Non-pigmented ciliary epithelial cell (primary cell): ENCODE measurements at regions not wholly inside any gene's neighbourhood (a gene's known extent, or its start where the extent isn't known, plus 50 kb on each side); places are given as distances from the start of the nearest gene placed in this dataset.
"Not testable (repeated sequence)": the region's sequence is repeated elsewhere in the genome, so short reads cannot be mapped to it uniquely, and the experiment has no call there.

ENCODE experiments used
- DNase-seq: peaks from one replicate; pipeline ENCODE4 v3.0.0-alpha.2; 2010; ENCODE audit warnings: low read depth

DNA sequence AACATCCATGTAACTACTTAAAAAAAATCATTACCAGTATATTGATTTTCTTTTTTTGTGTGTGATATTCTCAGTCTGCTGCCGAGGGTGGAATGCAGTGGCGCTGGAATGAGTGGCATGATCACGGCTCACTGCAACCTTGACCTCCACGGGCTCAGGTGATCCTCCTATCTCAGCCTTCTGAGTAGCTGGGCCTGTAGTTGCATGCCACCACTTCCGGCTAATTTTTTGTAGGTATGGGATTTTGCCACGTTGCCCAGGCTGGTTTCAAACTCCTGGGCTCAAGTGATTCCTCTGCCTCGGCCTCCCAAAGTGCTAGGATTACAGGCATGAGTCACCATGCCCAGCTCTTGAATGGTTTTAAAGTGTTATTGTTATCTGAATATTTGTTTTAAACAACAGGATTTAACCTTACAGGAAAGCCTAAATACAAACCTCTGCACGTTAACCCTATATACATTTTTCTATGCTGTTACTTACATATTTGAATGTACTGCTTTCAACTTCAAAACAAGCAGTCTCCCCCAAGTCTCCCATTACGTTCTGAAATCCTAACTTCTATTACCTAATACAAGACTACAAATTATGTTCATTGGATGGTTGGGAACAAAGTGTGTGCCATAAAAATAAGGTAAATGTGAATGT, 61.7 kb downstream of the KPNA2 start:
- no peak for DNase-seq

DNA sequence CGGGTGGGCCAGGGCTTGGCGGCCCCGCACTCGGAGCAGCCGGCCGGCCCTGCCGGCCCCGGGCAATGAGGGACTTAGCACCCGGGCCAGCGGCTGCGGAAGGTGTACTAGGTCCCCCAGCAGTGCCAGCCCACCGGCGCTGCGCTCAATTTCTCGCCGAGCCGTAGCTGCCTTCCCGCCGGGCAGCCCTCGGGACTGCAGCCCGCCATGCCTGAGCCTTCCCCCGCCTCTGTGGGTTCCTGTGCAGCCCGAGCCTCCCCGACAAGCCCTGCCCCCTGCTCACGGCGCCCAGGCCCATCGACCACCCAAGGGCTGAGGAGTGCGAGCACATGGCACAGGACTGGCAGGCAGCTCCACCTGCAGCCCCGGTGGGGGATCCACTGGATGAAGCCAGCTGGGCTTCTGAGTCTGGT, 63.8 kb downstream of the KPNA2 start:
- not testable (repeated sequence) for DNase-seq

DNA sequence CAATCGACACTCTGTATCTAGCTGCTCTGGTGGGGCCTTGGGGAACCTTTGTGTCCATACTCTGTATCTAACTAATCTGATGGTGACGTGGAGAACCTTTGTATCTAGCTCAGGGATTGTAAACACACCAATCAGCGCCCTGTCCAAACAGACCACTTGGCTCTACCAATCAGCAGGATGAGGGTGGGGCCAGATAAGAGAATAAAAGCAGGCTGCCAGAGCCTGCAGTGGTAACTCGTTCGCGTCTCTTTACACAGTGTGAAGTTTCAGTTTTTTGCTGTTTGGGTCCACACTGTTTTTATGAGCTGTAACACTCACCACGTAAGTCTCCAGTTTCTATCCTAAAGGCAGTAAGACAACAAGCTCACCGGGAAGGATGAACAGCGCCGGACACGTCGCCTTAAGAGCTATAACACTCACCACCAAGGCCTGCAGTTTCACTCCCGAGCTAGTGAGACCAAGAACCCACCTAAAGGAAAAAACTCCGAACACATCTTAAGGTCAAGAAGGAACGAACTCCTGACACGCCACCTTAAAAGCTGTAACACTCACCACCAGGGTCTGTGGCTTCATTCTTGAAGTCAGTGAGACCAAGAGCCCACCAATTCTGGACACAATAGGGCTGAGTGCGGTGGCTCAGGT, 64.6 kb downstream of the KPNA2 start:
- no peak for DNase-seq

DNA sequence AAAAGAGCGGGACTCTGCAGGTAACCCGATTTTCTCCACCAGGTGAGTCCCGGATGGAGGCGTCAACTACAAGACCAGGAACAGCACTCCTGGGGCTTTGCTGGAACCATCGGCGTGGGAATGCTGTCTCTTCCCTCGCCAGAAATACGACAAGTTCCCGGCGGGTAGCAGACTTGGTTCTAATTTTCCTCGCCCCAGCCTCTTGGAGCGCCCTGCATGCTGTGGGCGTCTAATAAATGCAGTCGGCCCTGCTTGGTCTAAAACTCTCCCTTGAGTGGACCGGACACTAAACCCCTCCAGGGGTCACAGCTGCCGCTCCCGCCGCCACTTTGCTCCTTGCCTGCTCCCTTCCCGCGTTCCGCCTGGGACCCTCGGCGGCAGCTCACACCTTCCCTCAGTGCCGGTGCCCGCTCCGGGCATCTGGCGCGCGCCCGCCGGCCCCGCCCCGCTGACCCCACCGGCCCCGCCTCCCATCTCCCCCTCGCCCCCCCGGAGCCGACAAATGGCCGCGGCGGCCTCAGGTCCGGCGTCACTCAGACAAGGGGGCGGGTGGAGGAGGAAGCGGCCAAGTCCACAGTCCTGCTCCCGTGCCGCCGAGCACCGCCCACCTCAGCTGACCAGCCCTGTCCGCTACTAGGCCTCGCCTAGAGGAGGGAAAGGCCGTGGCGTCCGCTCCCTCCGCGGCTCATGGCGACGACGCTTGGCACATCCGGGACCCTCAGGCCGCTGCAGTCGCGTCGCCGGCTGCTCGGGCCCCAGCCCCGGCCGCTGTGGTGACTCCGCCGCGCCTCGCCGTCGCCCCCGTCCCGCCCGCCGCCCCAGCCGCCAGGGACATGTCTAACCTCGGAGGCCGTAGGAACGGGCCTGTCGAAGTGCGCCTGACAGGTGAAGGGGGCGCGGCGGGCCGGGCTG, 65.8 kb downstream of the KPNA2 start:
- peak; percentile 41 for DNase-seq

DNA sequence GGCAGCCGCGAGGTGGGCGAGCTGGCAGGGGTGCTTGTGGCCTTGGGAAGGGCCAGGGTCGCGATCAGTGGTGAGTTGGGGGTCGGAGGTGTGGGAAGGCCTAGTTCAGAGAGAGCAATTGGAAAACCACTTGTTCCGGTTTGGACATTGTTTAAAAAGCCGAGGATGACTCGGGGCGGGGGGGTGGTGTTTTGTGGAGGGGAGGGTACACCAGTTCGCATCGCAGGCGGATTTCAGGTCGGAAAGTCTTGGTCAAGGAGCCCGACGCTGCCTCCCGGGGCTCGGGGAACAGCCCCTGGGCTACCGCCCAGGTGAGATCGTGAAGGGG, 66.4 kb downstream of the KPNA2 start:
- no peak for DNase-seq

DNA sequence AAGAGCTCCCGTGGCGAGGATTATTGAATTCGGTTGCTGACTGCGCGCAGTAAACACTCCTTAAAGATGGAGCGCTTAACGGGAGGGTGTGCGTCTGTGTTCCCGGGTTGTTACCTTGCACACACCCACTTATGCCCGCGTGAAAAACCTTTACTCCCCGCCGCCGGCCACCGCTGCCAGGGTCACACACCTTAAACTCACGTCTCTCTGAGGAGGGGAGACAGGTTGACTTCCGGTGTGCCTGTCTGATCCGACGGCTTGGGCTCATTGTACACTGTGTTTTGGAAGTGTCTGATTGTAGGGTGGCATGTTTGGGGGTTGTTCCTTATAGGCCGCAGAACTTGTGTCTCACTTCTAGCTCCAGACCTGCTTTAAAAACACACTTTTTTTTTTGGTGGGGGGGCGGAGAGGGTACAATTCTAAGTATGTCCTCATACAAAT, 66.8 kb downstream of the KPNA2 start:
- DNase-seq, result no peak

DNA sequence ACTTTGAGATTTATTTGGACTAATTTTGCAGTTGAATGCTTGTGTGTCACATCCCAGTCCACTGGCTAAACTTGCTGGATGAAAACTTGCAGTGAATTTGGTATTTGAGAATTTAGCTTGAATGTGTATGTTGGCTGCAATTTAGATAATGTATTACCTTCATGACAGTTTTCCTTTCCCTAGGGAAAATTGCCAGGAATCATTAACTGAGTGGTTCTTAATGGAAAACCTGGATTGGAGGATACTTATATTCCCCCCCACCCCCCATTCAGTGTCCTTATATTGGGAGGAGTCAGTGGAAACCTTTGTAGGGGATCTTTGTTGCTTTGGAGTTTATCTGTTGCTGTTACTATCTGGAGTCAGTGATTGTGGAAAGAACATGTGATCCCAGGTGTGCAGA, 67.6 kb downstream of the KPNA2 start:
- no peak for DNase-seq

DNA sequence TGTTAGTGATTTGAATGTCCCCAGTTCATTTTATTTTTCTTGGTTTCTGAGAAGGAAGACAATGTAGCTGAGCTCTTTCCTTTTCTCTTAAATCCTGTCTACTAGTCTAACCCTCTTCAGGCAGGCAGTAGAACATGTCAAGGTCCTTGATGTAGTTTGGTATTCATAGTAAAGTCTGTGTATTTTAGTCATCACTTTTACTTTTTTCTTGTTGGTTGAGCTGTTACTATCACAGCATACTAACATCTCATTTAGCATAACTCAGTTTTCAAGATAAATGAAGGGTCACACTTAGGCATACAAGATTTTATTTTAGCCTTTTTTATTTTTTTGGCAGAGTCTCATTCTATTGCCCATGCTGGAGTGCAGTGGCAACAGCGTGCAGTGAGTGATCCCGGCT, 70.5 kb downstream of the KPNA2 start:
- DNase-seq, result no peak

DNA sequence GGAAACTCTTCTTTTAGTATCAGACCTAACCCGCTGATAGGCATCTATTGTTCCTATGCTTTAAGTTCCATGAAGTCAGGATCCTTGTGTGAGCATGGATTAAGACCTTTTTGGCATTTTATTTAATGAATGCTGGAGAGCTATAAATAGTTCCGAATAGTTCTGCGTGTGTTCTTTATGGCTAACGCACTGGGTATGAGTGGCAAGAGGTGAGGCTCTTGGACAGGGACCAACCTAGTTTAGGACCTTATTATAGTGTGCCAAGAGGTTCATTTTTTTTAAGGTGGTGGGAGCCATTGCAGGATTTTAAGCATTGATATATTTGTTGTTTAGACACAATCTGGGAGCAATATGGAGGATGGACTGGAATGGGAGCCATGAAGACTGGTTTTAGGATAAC, 71.8 kb downstream of the KPNA2 start:
- no peak for DNase-seq

DNA sequence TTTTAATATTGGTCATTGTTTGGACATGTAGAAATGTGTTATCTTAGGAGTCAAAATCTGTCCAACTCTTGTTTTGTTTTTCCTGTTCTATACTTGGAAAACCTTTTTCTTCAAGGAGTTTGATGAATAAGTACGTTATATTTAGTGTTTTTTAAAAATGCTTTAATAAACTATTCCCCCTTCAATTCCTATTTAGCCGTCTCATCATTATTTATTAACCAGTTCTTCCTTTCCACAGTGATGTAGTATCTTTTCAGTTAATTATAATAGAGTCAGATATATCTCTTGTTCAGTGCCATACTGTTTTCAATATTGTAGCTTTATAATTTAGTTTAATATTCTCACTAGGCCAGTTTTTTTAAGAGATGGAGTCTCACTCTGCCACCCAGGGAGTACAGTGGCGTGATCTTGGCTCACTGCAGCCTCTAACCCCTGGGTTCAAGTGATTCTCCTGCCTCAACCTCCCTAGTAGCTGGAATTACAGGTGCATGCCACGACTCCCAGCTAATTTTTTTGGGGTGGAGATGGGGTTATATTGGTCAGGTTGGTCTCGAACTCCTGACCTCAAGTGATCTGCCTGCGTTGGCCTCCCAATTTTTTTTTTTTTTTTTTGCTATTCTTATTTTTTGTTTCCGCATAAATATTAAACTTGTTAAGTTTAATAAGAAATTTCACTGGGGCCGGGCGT, 72.9 kb downstream of the KPNA2 start:
- no peak for DNase-seq

DNA sequence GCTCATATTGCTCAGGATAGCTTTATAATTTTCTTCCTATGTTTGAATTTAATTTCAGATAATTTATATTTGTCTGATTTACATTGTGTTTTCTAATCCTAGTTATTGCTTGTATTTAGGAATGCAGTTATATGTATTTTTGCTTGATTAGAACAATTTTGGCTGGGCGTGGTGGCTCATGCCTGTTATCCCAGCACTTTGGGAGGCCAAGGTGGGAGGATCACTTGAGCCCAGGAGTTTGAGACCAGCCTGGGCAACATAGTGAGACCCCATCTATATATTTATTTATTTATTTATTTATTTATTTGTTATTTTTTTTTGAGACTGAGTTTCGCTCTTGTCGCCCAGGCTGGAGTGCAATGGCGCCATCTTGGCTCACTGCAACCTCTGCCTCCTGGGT, 73.9 kb downstream of the KPNA2 start:
- not testable (repeated sequence) for DNase-seq

DNA sequence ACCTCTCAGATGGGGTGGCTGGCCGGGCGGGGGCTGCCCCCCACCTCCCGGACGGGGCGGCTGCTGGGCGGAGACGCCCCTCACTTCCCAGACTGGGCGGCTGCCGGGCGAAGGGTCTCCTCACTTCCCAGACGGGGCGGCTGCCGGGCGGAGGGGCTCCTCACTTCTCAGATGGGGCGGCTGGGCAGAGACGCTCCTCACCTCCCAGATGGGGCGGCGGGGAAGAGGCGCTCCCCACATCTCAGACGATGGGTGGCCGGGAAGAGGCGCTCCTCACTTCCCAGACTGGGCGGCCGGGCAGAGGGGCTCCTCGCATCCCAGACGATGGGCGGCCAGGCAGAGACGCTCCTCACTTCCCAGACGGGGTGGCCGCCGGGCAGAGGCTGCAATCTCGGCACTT, 80.7 kb downstream of the KPNA2 start:
- not testable (repeated sequence) for DNase-seq

DNA sequence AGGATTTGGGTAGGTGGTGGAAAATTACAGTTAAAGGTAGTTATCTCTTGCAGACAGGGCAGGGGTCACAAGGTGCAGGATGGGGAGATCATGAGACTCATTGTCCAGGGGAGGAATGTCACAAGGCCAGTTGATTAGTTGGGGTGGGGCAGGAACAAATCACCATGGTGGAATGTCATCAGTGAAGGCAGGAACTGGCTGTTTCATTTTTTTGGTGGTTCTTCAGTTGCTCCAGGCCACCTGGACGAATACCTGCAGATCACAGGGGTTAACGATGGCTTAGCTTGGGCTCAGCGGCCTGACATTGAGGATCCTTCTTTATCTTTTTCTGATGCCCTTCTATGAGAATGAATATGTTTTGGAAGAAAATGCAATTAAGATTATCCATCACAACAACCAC, 87.1 kb downstream of the KPNA2 start:
- no peak for DNase-seq

DNA sequence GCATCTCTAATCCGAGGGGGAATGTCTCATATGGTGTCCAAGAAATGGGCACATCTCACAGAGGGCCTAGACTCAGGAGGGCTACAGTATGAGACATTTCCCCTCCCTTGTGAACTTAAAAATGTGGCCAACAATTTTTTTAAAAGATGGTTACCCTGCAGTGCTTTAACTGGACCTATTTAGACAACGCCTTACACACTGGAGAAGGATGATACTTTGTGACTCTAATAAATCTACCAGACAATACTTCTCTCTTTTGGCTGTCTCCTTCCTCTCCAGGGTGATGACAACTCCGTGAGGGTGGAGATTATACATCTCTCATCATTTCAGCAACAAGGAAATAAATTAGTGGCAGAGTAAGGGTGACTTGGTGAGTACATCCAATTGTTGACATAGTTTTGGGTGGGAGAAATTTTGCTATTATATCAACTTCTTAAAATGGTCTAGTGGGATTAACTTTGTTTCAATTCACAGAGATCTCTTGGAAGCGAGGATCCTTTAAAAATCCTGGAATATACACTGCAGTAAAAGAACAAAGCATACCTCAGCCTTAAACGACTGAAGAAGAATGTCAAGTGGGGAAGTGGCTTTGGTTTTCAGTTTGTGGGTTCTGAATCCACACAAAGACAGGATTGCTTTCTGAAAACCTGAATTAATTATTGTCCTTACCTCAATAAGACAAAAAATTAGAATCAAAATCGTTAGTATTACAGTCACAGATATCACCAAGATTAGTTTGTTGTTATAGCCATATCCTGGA, 89.8 kb downstream of the KPNA2 start:
- no peak for DNase-seq

DNA sequence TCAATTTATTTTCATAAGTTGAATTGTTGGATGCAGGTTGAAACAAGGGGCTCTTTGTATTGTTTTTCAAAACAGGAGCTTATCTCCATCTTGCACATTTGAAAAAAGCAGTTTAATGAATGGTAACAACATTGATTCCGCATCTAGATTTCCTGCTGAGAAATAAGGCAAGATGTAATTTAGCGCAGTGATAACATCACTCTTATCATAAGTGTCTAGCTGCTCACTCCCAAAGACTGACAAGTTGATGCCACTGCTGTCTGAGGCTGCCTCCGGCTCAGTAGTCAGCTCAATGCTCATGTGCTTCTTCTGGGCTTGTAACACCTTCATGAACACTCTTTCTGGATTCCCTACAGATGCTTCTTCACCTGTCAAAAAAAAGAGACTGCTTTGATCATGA, 92.4 kb downstream of the KPNA2 start:
- no peak for DNase-seq

DNA sequence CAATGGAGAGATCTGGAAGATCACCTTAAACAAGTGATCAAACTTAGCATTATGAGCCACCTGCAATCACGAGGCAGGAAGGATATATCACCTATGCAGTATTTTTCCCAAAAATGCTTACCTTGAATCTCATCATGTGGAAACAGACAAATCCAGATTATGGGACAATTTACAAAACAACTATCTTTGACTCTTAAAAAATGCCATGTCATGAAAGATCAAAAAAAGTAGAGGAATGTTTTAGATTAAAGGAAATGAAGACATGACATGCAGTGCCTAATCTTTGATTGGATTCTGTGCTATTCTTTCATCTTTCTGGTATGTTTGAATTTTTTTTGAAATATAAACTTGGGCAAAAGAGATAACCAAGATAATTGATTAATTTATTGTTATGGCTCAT, 95.9 kb downstream of the KPNA2 start:
- DNase-seq, result no peak

DNA sequence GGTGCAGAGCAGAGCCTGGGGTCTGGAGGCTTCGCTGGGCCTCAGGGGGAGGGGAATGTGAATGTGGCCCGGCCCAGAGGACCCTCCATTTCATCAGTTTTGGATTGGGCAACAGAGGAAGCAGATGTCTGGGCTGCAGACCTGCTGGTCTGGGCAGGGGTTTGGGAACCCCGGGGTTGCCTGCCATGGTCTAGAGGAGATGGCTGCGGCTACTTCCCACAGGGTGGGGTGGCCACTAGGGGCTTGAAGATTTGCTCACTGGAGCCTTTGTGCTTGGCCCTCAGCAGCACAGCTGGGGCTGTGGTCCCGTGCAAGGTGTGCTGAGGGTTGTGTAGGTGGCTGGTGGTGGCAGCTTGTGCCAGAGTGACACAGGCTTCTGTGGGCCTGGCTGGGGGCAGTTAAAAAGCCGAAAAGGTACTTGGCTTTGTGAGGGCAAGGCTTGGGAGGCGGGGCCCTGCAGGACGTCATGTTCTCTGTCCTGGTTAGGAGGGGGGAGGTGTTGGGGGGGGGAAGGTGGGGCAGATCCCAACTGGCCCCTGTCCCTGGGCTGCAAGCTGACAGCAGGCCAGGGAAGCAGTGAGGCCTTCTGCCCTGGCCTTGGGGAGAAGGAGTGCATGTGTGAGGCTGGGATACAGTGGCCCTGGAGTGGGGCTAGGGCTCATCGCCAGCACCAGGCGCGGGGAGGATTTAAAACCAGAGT, 98.0 kb downstream of the KPNA2 start:
- DNase-seq, result no peak

DNA sequence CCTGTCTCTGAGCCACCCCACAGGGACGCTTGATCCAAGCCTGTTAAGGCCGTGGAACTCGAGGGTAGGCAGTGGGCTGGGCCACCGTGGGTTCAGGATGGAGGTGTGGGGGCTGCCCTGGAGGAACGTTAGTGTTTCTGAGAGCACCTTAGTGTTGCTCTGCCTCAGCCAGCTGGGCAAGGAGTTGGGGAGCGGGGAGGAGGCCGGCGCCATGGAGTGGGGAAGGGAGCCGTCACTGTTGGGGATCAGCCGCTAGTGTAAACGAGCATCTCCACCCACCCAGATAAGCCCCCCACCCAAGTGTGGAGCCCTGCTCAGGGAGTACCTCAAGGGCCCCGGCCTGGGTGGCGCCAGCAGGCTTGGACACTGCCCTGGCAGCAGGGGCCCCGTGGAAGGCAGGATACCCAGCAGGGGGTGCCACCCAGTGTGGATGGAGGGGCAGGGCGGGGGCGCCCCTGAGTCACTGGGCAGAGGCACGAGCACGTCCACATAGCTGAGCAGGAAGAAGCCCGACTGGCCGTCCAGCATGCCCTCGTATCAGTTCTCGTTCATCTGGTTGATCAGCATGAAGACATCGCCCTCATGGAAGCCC, 98.6 kb downstream of the KPNA2 start:
- no peak for DNase-seq

DNA sequence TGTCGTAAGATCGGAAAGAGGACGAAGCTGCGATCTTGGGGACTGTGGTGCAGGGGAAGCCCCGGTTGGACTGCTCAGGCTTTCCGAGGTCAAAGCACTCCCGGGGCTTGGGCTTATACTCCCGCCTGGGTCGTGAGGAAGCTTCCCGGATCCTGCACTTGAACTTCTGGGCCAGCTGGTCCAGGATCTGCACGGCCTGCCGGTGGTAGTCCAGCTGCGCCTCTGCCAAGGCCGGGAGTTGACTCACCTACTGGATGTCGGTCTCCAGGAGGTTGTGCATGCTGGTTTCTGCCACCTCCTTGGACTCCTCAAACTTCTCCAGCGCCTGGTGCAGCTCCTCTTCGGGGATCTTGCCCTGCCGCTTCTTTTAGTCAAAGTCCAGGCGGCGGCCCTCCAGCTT, 99.2 kb downstream of the KPNA2 start:
- DNase-seq, result no peak

DNA sequence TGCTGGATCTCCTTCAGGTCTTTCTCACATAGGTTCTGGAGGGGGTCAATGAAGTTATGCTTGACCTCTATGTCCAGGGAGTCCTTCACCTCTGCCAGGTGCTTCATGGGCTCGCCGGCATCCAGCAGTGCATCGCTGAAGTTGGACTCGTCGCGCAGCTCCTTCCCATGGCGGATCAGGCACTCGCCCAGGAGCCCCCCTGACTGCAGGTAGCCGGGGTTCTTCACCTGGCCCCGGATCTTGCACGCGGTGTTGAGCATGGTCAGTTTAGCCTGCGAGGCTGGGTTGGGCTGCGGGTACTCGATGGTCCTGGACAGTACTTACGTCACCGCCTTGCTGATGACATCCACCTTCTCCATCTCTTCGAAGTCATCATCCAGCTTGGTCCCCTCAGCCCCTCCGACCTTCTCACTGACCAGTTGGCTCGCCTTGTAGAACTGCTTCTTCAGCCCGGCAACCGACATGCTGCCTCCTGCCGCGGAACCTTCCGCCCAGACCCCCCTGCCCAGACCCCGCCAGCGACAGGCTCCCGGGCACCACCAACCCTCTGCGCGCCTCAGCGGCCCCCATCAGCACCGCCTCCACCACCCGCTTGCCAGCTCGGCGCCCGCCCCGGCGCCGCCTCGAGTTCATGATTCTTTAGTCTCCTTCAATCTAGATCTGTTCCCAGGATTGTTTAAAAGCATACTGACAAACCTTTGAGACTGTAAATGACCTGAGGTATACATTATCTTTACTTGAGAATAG, 99.8 kb downstream of the KPNA2 start:
- DNase-seq, result no peak
